ENCODE measurements at regions not wholly inside any gene's neighbourhood (a gene's known extent, or its start where the extent isn't known, plus 50 kb on each side); places are given as distances from the start of the nearest gene placed in this dataset.

DNA sequence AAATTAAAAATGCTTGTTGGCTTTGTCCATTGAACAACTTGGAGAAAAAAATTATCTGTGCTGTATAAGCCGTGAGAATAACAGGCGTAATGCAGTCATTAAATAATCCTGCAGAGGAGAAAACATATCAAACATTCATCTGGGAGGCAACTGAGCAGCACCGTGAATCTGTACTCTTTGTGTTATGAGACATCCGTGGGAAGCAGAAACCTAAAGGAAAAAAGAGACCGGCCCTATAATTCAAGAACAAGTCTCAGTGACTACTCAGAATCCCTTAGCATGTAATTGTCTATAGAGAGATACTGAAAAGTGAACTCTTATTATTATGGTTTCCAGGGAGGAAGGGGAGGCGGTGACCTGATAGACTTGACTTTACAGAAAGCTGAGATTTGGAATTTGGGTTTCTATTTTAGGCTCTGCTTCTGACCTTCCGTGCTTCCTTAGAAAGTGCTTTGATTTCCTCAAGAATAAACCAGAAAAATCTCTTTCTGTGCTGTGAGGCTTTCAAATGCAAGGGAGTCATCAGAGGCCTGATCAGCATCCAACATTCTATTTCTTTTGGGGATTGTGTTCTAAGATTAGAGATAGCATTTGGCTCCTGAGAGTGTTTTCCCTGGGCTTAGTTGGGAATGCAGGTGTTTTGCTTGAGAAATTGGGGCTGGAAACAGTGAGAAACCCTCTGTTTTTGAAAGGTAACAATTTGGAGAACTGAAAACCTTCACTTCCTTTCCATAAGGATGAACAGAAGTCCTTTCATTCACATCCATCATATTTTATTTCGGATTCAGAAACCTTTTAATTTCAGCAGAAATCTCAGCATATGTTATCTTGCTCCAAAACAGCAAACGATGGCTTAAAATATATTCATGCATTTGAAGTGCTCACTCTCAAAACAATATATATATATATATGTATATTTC, 296.7 kb downstream of the CSNK1G3 start:
- no peak for DNase-seq

DNA sequence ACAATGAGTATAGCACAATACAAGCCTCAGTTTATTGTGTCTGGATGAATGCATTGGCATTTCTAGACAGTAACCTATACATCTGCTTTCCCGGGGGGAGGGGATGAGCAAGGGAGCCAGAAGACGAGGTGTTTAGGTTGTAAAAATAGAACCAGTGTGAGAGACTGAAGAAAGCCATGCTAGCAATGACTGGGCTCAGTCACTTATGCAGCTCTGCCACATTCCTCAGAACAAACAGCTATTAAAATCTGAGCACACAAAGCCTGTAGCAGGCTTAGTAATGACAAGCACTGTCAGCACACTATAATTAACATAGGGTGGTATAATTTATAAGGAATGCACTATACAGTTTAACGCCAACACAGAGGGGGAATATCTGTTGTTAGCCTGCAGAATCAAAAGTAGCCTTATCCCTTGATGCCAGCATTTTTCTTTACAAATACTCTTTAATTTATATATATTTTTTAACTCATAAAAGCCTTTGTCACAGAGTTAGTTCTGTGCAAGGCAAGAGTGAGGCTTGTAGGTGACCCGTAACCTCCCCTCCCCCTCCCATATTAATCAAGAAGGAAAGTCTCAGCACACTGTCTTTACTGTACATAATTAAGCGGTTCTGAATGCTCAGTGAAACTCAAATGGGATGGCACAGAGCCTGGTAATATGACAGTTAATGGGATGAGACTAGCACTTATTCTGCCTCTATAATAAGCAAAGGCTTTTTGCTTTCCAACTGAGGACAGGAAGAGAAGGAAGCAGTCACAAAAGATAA, 295.4 kb downstream of the CSNK1G3 start:
- DNase-seq, result no peak

- no peak for DNase-seq
Measured at GRCh38 chr5:123806644-123807043, 294.7 kb downstream of the CSNK1G3 start.

GRCh38 chr5:123805300-123805699, 293.3 kb downstream of the CSNK1G3 start:
- DNase-seq, result no peak

GRCh38 chr5:123803359-123803758, 291.4 kb downstream of the CSNK1G3 start:
- DNase-seq, result no peak

GRCh38 chr5:123802298-123802951, 290.4 kb downstream of the CSNK1G3 start:
- no peak for DNase-seq

- DNase-seq, result no peak
Measured at GRCh38 chr5:123800640-123801039, 288.7 kb downstream of the CSNK1G3 start.

DNA sequence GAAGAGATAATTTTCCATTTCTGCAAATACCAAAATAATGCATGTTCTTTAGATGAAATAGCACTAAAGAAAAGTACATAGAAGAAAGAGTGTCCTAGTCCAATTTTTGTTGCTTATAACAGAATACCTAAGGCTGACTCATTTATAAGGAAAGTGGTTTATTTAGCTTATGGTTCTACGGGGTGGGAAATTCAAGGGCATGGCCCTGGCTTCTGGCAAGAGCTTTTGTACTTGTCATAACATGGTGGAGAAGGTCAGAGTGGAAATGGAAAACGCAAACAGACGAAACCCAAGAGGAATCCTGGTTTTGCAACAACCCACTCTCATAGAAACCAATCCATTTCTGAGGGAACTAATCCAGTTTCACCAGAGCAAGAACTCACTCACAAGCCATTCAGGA, 283.7 kb downstream of the CSNK1G3 start:
- no peak for DNase-seq

GRCh38 chr5:123790226-123790625, 278.2 kb downstream of the CSNK1G3 start:
- DNase-seq, result no peak

DNA sequence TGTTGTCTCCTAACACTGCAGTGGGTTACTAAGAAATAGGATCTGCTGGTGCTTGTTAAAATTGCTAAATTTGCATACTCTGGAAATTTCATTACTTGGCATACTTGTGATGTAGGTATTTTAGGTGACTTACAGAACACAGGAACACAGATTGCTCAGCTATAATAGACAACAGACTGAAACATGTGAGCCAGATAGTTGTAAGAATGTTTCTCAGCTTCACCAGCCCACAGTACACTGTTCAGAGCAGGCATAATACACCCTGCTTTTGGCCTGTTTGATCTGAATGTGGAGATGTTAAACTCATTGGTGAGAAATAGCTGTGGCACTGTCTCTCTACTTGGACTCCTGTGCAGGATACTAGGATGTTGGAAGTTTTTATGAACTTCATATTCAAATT, 275.7 kb downstream of the CSNK1G3 start:
- DNase-seq, result no peak

DNA sequence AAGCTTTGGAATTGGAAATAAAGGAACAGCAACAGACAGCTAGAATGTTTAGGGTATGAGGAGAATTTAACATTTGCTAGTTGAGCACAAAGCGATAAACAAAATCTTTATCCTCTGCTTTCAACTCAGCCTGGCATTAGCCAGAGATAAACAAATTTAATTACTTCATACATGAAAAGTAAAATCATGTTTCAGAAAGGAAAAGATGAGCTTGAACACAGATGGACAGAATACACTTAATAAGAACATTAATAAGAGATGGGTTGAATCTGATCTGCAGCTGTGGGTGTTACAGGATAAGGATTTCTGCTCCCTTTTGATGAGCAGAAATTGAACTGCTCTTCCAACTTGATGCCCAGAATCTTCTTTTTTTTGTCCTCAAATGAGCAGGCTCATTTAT, 275.2 kb downstream of the CSNK1G3 start:
- DNase-seq, result no peak

DNA sequence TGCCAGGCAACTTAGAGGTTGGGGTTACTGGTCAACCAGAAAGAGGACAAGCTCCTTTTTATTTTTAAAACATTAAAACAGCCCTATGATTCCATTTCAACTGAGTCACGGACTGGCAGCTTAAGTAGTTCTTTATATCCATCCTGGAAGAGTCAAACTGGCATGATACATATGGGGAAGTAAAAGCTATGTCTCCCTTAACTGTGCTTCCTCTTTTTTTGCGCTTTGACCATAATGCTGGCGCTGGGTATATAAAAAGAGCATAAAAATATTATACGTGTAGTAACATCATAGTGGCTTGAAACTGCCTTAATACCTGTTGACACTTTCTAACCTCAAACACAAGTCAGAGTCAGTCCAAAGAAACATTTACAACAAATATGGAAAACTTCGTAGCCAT, 274.4 kb downstream of the CSNK1G3 start:
- no peak for DNase-seq

- no peak for DNase-seq
Measured at GRCh38 chr5:123785162-123786071, 273.4 kb downstream of the CSNK1G3 start.

- DNase-seq, result no peak
Measured at GRCh38 chr5:123783421-123783820, 271.4 kb downstream of the CSNK1G3 start.

DNA sequence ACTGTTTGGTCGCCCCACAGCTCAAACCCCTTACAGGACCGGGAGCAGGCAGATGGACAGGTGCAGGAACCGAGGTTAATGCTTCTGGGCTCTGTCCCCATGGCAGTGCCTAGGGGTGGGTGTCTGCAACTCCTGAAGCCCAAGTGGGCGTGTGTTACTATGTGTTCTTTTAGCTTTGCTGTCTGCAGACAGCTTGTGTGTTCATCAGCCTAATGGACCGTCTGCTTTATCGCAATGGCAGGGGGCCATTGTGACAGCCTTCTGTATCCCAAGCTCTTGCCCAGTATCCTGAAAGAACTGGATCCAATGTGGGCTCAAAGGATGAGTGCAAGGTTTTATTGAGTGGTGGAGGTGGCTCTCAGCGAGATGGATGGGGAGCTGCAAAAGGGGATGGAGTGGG, 266.7 kb downstream of the CSNK1G3 start:
- DNase-seq, result no peak

GRCh38 chr5:123776761-123777160, 264.8 kb downstream of the CSNK1G3 start:
- no peak for DNase-seq

- no peak for DNase-seq
Measured at GRCh38 chr5:123771715-123772114, 259.7 kb downstream of the CSNK1G3 start.

DNA sequence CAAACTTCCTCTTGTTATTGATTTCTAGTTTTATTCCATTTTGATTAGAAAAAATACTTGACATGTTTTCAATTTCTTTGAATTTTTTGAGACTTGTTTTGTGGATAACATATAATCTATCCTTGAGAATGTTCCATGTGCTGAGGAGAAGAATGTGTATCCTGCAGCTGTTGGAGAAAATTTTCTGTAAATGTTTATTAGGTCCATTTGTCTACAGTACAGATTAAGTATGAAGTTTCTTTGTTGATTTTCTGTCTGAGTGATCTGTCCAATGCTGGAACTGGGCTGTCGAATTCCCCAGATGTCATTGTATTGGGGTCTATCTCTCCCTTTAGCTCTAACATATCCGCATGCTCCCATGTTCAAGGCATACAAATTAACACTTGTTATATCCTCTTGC, 251.2 kb downstream of the CSNK1G3 start:
- no peak for DNase-seq

GRCh38 chr5:123756816-123757215, 244.8 kb downstream of the CSNK1G3 start:
- no peak for DNase-seq

- no peak for DNase-seq
Measured at GRCh38 chr5:123756318-123756665, 244.3 kb downstream of the CSNK1G3 start.

DNA sequence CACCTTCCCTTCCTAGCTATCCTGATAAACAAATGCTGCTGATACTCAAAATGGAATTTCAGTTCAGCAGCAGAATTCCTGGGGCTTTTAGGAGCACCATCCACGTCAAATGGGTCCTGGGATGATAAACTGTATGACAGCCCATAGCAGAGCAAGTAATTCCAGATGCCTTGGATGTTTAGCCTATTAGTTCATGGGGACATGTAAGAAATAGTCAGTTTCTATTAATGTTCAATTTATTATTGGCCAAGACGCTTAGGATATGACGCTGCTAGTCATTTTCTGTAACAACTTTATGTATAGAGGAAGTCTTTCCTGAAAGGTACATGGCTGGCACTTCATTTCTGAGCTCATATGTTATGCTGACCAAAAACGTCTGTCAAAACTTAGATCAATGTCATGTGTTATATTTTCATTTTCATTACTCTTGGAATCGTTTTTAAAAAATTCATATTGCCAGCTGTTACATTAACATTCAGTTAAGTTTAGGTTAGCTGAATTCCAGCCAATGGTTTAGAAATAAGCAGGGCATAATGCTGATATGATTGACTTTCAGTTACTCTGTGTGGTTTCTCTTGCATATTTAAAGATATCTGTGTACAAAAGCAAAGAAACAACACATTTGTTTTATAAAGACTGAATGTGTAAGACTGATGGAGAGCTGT, 243.8 kb downstream of the CSNK1G3 start:
- no peak for DNase-seq

Data from left kidney (tissue), 1 donor.